Aorta (tissue), 5 donors: ENCODE measurements at regions not wholly inside any gene's neighbourhood (a gene's known extent, or its start where the extent isn't known, plus 50 kb on each side); places are given as distances from the start of the nearest gene placed in this dataset.
"Not testable (repeated sequence)": the region's sequence is repeated elsewhere in the genome, so short reads cannot be mapped to it uniquely, and the experiment has no call there.

ENCODE experiments used
- ATAC-seq: fragments of 200-7000 bp; cut with Tn5 transposase; one replicate; pipeline ENCODE4 v1.9.1; 2022; ENCODE audit warnings: moderate library complexity; ENCODE audit not compliant: low FRiP score
- DNase-seq, 2 donors: peaks; one replicate each; pipeline ENCODE4 v3.0.0-alpha.2; 2020
- H3K27ac ChIP-seq, 2 donors: one replicate each; pipeline ENCODE4 v1.5.1; 2013; ENCODE audit warnings: low read length in 2 of 2, mild to moderate bottlenecking in 2 of 2, moderate library complexity in 2 of 2, control low read depth in 1 of 2, inconsistent platforms in 1 of 2, low read depth in 1 of 2
- H3K27me3 ChIP-seq, 2 donors: one replicate each; pipeline ENCODE4 v1.6.1; 2013; ENCODE audit warnings: control low read depth in 1 of 2, low read length in 1 of 2, mild to moderate bottlenecking in 1 of 2, moderate library complexity in 1 of 2; ENCODE audit not compliant: insufficient read depth in 2 of 2, control insufficient read depth in 1 of 2
- H3K36me3 ChIP-seq, 2 donors: one replicate each; pipeline ENCODE4 v1.6.1; 2013; ENCODE audit warnings: control low read depth in 1 of 2, low read length in 1 of 2, mild to moderate bottlenecking in 1 of 2; ENCODE audit not compliant: insufficient read depth in 2 of 2, control insufficient read depth in 1 of 2
- H3K4me1 ChIP-seq, 2 donors: one replicate each; pipeline ENCODE4 v1.6.1; 2013; ENCODE audit warnings: low read length in 2 of 2, control low read depth in 1 of 2, mild to moderate bottlenecking in 1 of 2, moderate library complexity in 1 of 2; ENCODE audit not compliant: insufficient read depth in 2 of 2, control insufficient read depth in 1 of 2
- H3K4me3 ChIP-seq, 2 donors: one replicate each; pipeline ENCODE4 v1.5.1; 2013; ENCODE audit warnings: low read length in 2 of 2, control low read depth in 1 of 2, mild to moderate bottlenecking in 1 of 2
- H3K9me3 ChIP-seq: one replicate; pipeline ENCODE4 v1.6.1; 2013; ENCODE audit warnings: mild to moderate bottlenecking, low read length; ENCODE audit not compliant: control insufficient read depth
- WGBS, 2 donors: extraction: QIAGEN DNeasy Blood & Tissue Kit; methylation state at CpG; one replicate each; pipeline ENCODE4 v1.1.7; 2013; 5-methylcytosine and 5-hydroxymethylcytosine counted together
- intact Hi-C, 2 donors: fragments of 100-400 bp; cut with DNase I; formaldehyde crosslinking; loops; one replicate each; pipeline versions ENCODE4 v1.14.2 to v1.15.0; 2022
- donor health status: healthy with polysubstance abuse.
- donor health status: Bipolar disorder and iron deficiency.
- donor health status: DM: no; HTN: no; CAD: no.
- donor health status: DM: no; HTN: no; CAD: no.
- donor health status: DM: yes; HTN: yes; CAD: no.

DNA sequence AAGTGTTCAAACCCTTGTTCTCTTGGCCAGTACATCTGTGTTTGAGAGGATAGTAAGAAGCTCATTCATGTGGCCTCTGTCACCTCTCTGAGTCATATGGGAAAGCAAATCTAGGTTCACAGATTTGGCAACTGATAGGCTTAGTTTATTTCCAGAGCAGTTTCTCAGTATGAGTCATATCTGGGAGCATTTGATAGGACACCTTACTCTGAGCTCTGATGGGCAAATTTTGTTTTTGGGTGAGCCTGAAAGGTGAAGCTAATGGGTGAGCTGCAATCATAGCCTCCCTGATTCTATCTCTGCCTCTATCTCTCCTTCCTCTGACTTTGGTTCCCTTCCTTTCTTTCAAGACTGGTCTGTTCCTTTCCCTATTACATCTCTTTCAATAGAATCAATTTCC, 134.4 kb downstream of the S1PR1 start:
- intact Hi-C loops, result no loop called here
- H3K27me3 ChIP-seq, result no peaks in the 10 kb centered on the region
- no peaks in the 10 kb centered on the region for H3K4me1 ChIP-seq
- no peaks in the 10 kb centered on the region for H3K36me3 ChIP-seq
- DNase-seq, result no peak
- H3K9me3 ChIP-seq, result no peaks in the 10 kb centered on the region
- H3K4me3 ChIP-seq, result no peak overlapping the region
- ATAC-seq, result no peak
- no peak overlapping the region for H3K27ac ChIP-seq

DNA sequence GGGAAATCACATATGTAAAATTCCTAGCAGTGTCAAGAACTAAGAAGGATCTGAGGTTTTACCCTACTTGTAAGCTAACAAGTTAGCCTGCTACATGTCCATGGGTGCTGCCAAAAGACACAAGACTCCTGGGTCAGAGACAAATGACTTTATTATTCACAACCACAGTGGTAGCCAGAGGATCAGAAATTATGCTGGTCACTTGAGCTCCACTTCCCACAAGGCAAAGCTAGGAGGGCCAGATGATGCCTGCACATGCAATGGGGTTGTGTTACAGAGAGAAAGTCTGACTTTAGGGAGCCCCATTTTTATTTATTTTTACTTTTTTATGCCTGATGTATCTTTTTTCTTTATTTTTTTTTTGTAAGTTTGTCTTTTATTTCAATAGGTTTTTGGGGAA, 136.8 kb downstream of the S1PR1 start:
- H3K4me1 ChIP-seq, result no peaks in the 10 kb centered on the region
- DNase-seq (no peak), ATAC-seq (no peak)
- H3K9me3 ChIP-seq, result no peaks in the 10 kb centered on the region
- peaks cover 0 to 3% of the 10 kb centered on the region in 2 donors for H3K27me3 ChIP-seq
- intact Hi-C loops, result no loop called here
- no peak overlapping the region for H3K4me3 ChIP-seq
- H3K36me3 ChIP-seq, result no peaks in the 10 kb centered on the region
- no peak overlapping the region for H3K27ac ChIP-seq

DNA sequence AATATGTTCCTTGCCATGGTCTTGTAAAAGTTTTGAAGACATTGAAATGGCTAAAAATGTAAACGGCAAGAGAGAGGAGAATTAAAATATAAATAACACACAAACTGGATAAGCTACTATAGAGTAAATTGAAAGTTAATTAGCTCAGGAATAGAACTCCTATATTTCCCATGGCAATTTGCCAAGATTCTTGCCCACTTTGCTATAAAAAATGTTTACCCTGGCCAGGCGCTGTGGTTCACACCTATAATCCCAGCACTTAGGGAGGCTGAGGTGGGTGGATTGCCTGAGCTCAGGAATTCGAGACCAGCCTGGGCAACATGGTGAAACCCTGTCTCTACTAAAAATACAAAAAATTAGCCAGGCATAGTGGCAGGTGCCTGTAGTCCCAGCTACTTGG, 138.6 kb downstream of the S1PR1 start:
- H3K27ac ChIP-seq, H3K4me3 ChIP-seq, DNase-seq, intact Hi-C loops, H3K36me3 ChIP-seq, ATAC-seq, H3K27me3 ChIP-seq, H3K4me1 ChIP-seq, H3K9me3 ChIP-seq: not testable (repeated sequence)
- WGBS, 2 donors, result 66 to 77% methylated on average over 3 of the region's 3 CpGs

DNA sequence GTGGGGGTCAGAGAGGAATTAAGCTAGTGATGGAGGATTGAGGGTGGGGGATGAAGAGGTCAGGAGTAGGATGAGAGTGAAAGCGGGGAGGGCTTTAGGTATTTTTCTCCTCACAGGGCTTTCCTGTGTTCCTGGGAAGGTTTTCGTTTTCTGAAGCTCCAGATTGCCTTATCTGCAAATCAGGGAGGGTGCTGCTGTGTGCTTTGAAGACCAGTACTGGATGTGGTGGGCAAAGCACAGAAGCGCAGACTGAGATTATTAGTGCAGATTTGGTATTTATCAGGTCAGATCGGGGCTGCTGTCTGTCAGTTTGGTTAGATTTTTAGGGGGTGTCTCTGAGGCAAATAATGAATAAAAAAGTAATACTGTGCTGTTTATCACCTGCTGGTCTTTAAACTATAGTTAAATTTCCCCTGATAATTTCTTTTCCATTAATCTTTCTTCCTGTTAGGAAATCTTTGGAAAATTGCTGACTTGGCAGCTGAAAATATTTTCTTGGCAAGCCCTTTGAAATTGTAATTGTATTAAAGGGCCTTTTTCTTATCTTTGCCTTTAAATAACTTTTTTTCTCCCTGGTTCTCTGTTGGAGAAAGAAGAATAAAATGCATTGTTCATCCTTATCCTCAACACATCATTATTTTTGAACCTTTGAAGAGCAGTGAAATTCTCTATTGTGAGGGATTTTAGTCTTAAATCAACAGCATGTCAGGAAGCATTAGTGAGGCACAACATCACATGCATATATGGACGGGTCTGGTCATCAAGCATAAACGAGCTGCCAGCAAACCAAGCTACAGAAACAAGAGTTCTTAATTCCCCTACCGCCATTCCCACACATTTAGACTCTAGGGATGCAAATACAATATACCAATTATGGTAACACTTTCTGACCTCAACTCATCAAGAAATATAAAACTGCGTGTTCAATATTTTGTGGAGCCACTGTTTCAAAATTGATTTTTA, 139.6 kb downstream of the S1PR1 start:
- no peak for DNase-seq
- no peak for ATAC-seq
- Histone ChIP-seq H3K4me1 (no peaks in the 10 kb centered on the region), H3K4me3 (no peak overlapping the region), H3K36me3 (no peaks in the 10 kb centered on the region), H3K27ac (no peak overlapping the region), H3K27me3 (peaks cover 0 to 3% of the 10 kb centered on the region in 2 donors), H3K9me3 (no peaks in the 10 kb centered on the region)
- WGBS, 2 donors, result 43 to 51% methylated on average over 8 of the region's 8 CpGs
- intact Hi-C loops, result no loop called here

DNA sequence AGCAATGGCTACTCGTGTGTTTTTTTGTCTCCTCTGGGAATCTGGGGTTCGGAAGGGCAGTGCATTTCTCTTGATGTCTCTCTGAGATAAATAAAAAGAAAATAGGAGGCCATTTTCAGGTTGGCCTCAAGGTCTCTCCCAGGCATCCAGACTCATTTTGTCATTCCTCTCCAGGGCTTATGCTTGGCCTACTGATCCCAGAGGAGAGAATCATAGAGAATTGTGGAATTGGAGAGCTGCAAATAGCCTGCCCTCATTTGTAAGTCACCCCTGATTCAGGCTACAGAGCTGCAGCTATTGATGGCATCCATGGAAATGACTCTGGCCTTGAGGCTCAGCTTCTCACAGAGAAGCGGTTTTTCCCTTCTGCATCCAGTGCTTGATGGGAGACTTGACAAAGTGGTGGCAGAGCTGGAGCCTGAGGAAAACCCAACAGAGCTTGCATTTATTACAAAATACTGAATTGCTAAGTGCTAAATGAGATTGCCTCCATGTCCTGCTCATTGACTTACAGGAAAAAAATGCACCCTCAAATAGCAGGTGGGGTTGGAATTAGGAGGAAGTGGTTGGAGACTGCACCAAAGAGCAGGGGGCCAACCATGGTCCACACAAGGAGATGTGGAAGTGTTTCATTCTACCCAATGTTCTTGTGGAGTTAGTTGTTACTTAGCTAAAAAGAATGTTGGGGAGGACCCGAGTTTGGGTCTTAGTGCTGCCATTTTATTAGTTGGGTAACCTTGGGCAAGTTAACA, 140.4 kb downstream of the S1PR1 start:
- H3K27me3 ChIP-seq, result peaks cover 0 to 3% of the 10 kb centered on the region in 2 donors
- 69 to 70% methylated on average over 4 of the region's 4 CpGs for WGBS, 2 donors
- intact Hi-C loops, result no loop called here

DNA sequence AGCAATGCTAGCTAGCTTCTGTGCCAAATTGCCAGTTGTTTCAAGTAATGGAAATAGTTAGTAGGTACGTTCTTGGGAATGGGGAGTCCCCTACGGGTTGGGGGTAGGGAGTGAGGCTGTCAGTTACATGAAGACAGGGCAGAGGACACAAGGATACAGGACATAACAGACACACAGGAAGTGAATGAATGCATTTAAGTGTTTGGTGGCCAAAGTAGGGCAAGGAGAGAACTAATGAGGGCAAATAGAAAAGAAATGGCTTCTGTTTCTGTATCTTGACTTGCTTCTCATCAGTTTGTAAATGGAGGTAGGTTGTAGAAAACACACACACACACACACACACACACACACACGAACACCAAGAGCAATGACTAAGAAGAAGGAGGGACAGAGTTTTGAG, 142.2 kb downstream of the S1PR1 start:
- Histone ChIP-seq H3K4me1 (no peaks in the 10 kb centered on the region), H3K9me3 (no peaks in the 10 kb centered on the region), H3K27ac (no peak overlapping the region), H3K4me3 (no peak overlapping the region), H3K27me3 (peaks cover 0 to 3% of the 10 kb centered on the region in 2 donors), H3K36me3 (no peaks in the 10 kb centered on the region)
- ATAC-seq, result no peak
- no peak for DNase-seq
- intact Hi-C loops, result no loop called here
- 71 to 77% methylated on average over 3 of the region's 3 CpGs for WGBS, 2 donors

More for the DNA sequence above, 140.4 kb downstream of the S1PR1 start:
- DNase-seq (no peak), ATAC-seq (no peak)
- Histone ChIP-seq H3K4me3 (no peak overlapping the region), H3K27ac (no peak overlapping the region), H3K4me1 (no peaks in the 10 kb centered on the region), H3K36me3 (no peaks in the 10 kb centered on the region), H3K9me3 (no peaks in the 10 kb centered on the region)

DNA sequence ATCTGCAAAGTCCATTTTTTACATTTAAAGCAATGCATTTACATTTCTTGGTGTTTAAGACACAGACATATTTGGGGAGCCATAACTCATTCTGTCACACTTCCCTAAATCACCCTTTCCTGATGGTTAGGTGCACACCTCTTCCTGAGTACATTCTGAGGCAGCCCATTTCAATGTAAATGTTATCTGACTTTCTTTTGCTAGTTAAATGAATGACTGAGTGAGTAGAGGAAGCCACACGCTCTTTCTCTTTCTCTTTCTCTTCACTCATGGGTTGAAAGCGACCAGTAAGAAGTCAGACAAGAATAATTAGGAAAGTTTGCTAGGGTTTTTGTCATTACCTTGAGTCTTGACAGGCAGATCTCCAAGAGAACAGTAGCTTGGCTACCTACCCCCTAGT, 143.1 kb downstream of the S1PR1 start:
- intact Hi-C loops, result no loop called here
- Histone ChIP-seq H3K27me3 (peaks cover 0 to 3% of the 10 kb centered on the region in 2 donors), H3K9me3 (no peaks in the 10 kb centered on the region), H3K4me3 (no peak overlapping the region), H3K4me1 (no peaks in the 10 kb centered on the region), H3K36me3 (no peaks in the 10 kb centered on the region), H3K27ac (no peak overlapping the region)
- 76 to 83% methylated on average over 2 of the region's 2 CpGs for WGBS, 2 donors
- DNase-seq (no peak), ATAC-seq (no peak)

DNA sequence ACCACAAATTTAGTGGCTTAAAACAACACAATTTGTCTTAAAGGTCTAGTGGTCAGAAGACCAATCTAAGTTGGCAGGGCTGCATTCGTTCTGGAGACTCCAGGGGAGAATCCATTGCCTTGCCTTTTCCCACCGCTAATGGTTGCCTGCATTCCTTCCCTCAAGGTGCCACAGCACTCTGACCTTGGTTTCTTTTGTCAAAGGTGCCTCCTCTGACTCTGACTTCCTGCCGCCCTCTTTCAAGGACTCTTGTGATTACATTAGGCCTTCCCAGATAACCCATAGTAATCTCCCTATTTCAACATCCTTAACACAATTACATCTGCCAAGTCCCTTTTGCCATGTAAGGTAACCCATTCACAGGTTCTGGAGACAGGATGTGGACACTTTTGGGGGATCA, 145.3 kb downstream of the S1PR1 start:
- Histone ChIP-seq H3K4me3 (no peak overlapping the region), H3K27me3 (peaks cover 0 to 2% of the 10 kb centered on the region in 2 donors), H3K36me3 (no peaks in the 10 kb centered on the region), H3K27ac (no peak overlapping the region), H3K9me3 (no peaks in the 10 kb centered on the region), H3K4me1 (no peaks in the 10 kb centered on the region)
- ATAC-seq (no peak), DNase-seq (no peak)
- intact Hi-C loops, result no loop called here
- 33 to 41% methylated on average over 3 of the region's 3 CpGs for WGBS, 2 donors
